ENCODE measurements at regions not wholly inside any gene's neighbourhood (a gene's known extent, or its start where the extent isn't known, plus 50 kb on each side); places are given as distances from the start of the nearest gene placed in this dataset.

GRCh38 chr10:84706431-84706830 is 378.0 kb downstream of the CCSER2 start:
- no peak for DNase-seq
- intact Hi-C loops (cut with micrococcal nuclease) (no loop called here), dilution Hi-C loops (cut with HindIII; ENCODE audit: low sequenced_read_pairs, unreplicated experiment) (no loop called here), in situ Hi-C loops (cut with MboI; ENCODE audit: low sequenced_read_pairs) (no loop called here)
- ATAC-seq (ENCODE audit: low read depth): no peak
- Histone ChIP-seq H3K4me3 (ENCODE audit: insufficient read depth, low read depth, low read length) (no peak overlapping the region), H3K4ac (ENCODE audit: low read depth, low read length) (no peak overlapping the region), H4K20me1 (ENCODE audit: insufficient read depth, low read length) (no peaks in the 10 kb centered on the region), H2AFZ (replicated peaks; ENCODE audit: low read length, poor library complexity) (no peak overlapping the region), H3K9me3 (ENCODE audit: control insufficient read depth, insufficient read depth, low read length) (peaks cover 4% of the 10 kb centered on the region; the same call in 1 of the 2 replicates), H3K4me1 (ENCODE audit: control insufficient read depth, insufficient read depth, low read length) (no peaks in the 10 kb centered on the region), H4K5ac (ENCODE audit: low read depth, low read length) (no peak overlapping the region), H3K9ac (ENCODE audit: low read depth, low read length) (no peak overlapping the region), H3K27ac (ENCODE audit: insufficient read depth, low read length) (no peak overlapping the region), H3K36me3 (ENCODE audit: control insufficient read depth, insufficient read depth, low read length) (no peaks in the 10 kb centered on the region), H4K8ac (ENCODE audit: low read depth in 2 of 2, low read length in 2 of 2) (no peak overlapping the region), H3K23ac (ENCODE audit: low read depth, low read length) (no peak overlapping the region), H3K4me2 (ENCODE audit: low read depth, low read length) (no peak overlapping the region), H2BK5ac (ENCODE audit: low read depth, low read length, poor library complexity, severe bottlenecking) (no peak overlapping the region), H3K18ac (ENCODE audit: low read depth, low read length) (no peak overlapping the region), H3K79me1 (ENCODE audit: low read depth in 1 of 2, low read length in 2 of 2) (no peaks in the 10 kb centered on the region), H3K56ac (ENCODE audit: extremely low read depth, insufficient read depth, low read length) (no peak overlapping the region), H2BK20ac (ENCODE audit: low read depth, low read length) (no peak overlapping the region), H2BK120ac (ENCODE audit: low read depth, low read length) (no peak overlapping the region), H3K9me1 (ENCODE audit: insufficient read depth, low read length) (no peaks in the 10 kb centered on the region), H4K91ac (ENCODE audit: insufficient read depth, low read depth, low read length) (no peak overlapping the region), H2AK5ac (ENCODE audit: low read depth, low read length) (no peak overlapping the region), H2BK15ac (ENCODE audit: low read depth, low read length) (no peak overlapping the region), H3K14ac (replicated peaks; ENCODE audit: low read depth, low read length) (no peak overlapping the region), H3K27me3 (ENCODE audit: control insufficient read depth, insufficient read depth, low read length) (no peaks in the 10 kb centered on the region), H2AK9ac (replicated peaks; ENCODE audit: low read depth, low read length, poor library complexity) (no peak overlapping the region)
- no CpG with 5 or more reads among the region's 1 CpG for WGBS, 2 experiments (ENCODE audit: extremely low coverage in 2 of 2, insufficient read length in 1 of 2)
- no TSS peak for BruUV-seq (replicated peaks)
- ChIA-PET CTCF (no interaction called here), POLR2A (ENCODE audit: unreplicated experiment) (no interaction called here)
- no peak for TF ChIP-seq RAD21 (IDR thresholded peaks at IDR 0.05; ENCODE audit: low read length)
